HG03469 (cell line): ENCODE measurements at regions not wholly inside any gene's neighbourhood (a gene's known extent, or its start where the extent isn't known, plus 50 kb on each side); places are given as distances from the start of the nearest gene placed in this dataset.

Experiments used
- ATAC-seq: cut with Tn5 transposase; IDR thresholded peaks from one replicate; pipeline ENCODE4 v1.9.1; 2021; ENCODE audit warnings: mild to moderate bottlenecking, moderate library complexity, moderate number of reproducible peaks; ENCODE audit not compliant: unreplicated experiment

DNA sequence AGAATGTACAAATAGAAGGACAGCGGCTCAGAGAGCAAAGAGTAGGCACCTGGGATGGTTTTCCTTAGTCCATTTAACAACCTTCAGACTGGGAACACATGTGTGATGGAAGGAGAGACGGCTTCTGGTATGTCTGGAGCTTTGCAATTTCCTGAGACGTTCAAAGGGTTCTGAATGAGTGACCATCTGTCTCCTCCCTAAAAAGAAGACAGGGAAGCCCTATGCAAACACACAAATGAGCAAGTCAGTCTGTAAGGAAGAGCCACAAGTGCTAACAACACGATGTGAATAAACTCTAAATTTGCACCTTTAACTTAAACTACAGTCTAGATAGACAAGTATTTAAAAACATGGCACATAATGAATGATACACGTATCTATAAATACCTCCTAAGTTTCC, 391.0 kb downstream of the ICE1 start:
- ATAC-seq = no peak

DNA sequence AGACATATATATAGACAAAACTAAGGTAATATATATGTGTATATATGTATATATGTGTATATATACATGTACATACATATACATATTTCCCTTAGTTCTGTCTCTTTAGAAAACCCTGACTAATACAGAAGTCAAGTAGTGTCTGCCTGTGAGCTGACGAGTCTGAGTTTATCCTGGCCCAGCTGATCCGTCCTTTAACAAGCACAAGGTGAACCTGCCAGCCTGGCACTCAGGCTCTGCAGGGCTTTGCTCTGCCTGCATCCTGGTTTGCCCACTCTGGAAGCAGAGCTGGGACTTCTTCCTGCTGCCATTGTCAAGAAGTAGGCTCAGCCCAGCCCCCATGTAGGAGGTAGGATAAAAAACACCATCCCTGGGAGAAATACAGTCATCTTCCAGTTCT, 388.0 kb downstream of the ICE1 start:
- ATAC-seq = no peak

DNA sequence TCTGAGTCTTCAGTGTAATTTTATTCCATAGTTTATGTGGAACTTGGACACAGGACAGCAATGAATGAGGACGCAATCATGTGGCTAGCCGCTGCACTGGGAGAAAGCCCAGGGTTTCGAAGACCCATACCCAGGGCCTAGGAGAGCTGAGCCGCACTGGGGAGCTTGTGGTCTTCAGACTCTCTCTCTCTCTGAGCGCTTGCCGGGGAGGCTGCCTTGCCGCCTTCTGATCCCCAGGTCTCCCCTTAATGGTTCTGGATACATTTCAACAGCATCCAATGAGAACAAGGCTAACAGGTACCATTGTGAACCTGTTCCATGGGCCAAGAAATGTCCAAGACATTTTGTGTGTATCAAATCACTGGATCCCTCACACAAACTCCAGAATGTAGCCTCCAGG, 383.4 kb downstream of the ICE1 start:
- no peak for ATAC-seq

DNA sequence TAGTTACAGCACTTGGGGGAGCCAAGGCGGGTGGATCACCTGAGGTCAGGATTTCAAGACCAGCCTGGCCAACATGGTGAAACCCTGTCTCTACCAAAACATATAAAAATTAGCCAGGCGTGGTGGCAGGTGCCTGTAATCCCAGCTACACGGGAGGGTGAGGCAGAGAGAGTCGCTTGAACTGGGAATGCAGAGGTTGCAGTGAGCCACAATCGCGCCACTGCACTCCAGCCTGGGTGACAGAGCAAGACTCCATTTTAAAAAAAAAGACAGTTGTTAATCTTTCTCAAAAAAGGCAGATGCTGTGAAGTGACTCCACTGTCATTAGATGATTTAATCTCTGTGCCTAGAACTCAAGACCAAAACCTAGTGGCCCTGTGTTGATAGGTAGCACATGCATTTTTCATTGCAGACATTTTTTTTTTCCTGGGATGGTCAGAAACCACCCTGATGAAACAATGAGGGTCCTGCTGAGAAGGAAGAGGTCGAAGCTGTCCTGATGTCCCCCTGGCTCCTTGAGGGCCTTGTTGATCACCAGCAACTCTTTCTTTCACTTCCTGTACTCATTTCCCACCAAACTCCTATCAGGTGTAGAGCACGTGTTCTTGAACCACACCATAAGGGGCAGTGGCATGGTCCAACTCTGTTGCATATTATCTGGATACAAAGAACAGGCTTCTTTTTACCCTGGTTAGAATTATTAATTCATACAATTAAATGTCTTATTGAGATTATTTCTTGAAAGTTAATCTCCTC, 382.2 kb downstream of the ICE1 start:
- ATAC-seq = no peak

DNA sequence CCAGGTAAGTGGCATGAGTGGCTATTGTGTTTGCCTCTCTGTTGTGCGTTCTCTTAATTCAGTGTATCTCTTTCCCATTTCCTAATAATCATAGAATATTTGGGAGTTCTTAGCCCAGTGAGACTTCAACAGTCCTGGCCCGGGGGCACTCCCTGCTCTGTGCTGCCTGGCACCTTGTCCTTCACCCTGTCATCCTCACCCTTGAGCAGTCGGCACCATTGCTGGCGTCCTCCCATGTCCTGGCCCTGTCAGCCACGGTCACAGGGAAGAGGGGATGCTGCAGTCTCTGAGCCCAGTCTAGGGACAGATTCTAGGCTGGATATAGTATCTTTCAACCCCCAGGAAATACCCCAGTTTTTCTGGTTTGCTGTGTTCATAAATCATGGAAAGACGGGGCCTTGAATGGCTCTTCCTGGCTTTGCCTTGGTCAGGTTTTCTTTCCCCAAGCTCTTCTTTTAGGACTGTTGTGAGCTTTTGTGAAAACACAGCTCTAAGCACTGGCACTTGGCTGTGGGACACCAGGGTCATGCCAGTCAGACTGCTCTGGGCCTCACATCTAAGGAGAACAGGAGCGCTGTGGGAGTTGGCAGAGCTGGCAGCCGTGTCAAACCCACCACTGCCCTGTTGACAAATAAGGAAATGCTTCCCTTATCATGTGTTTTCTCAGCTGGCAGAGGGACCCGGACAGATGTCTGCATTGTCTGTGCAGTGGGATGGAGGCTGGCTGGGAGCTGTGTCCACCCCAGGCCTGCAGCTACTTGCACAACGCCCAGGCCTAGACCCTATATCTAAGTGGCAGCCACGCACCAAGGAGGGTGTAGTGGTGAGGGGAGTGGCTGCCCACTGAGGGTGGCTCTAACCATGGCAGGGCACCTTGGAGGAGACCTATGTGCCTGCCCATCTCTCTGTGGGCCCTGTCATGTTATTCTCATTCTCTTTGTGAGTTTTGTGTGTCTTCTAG, 378.6 kb downstream of the ICE1 start:
- ATAC-seq = no peak

DNA sequence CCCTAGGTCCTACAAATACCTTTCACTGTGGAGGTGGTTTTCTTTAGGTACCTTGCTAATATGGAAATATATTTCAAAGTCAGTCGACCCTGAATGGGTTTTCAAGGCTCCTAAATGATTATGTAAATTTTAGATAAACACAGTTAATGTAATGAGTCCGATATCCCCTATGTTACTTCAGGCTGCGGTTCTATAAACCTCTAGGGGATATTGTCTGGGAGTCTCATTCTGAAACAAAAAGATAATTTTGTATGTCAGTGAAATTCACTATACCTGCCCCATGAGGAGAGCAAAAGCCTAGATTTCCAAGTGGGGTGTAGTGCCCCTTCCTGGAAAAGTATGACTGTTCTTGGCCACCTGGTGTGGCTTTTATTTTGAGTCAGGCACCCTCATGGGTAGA, 377.3 kb downstream of the ICE1 start:
- no peak for ATAC-seq

DNA sequence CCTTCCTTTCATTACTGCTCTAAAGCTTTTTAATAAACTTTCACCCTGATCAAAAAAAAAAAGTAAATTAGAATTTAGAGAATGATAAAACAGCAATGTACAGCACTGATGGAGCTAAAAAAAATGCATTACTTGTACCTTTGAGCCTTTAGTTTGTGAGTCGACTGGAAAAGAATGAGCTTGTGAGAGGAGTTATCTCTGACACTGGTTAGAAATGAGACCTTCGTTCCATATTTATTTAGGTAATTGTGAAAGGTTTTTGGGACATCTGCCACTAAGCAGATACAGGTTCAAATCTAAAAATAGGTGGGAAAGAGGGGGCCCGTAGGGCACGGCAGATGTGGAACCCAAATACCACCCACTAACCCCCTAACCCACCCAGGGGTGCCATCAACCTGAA, 376.8 kb downstream of the ICE1 start:
- no peak for ATAC-seq

DNA sequence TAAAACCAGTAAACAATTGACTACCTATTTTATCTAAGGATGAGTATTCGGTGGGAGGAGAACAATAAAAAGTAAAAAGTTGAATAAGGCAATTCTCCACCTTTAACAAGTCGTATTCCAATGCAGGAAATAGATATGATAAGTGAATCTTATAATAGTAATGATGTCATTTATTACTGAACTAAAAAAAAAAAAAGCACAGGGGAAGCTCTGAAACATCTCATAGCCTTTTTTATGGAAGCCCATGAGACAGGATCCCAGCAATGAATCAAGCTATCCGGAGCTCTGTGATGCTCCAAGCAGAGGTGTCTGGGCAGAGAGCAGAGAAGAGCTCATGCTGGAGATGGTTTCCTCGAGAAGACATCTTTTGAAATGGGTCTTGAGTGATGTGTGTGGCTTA, 376.0 kb downstream of the ICE1 start:
- no peak for ATAC-seq

DNA sequence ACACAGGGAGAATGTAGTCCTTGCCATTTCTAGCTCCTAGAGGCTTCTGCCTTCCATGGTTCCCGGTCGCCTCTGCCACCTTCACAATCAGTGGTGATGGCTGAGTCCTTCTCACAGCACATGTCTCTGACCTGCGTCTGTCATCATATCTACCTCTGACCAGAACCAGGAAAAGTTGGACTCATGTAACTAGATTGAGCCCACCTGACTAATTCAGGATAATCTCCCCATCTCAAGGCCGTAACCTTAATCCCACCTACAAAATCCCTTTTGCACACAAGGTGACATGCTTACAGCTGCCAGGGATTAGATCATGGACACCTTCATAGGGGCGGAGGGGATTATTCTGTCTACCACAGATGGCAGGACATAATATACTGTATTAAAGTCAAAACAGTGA, 375.6 kb downstream of the ICE1 start:
- ATAC-seq = no peak

DNA sequence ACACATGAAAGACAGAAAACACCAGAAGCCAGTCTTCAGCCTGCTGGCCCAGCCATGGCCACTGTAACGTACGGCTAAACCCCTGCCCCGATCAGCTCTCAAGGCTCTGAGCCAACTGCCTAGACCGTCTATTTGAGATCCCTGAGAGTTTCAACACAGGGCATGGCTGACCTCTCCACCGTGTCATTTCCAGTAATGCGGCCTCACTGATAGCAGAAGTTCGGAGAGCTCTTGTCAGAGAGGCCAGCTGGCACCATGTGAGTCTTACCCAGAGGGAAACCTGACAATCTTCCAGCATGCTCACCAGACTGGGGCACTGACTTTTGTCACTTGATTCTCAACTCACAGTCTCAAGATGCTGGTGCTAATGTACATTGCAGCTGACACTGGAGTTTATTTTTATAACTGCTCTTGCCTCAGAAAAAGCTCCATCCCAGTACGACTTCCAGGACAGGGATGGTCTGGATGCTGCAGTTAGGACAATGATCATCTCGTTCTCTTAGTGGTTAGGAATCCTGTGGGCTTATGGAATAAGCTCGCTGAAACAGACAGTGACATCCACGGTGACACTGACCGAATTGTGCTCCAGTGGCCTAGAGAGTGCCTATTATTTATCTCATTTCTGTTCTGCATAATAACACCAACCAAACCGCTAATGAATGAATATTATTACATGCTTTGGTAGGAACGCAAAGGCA, 372.7 kb downstream of the ICE1 start:
- ATAC-seq = no peak

DNA sequence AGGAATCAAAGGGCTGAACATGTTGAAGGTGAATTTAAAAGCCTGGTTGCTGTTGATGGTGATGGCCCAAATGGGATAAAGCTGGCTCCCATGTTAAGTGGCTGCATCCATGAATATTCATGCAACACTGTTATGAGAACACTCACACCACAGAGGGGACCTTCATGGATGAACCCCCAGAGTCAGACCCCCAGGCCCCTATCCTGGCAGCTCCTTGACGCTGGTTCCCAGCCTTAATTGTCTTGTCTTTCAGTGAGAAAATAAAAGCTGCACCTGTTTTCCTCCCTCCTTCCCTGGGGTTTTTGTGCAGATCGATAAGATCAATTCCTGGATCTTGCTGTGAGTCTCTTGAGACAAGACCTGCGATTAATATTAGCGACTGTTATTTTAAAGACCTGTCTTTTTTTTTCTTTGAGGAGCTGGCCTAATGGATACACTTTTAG, 371.7 kb downstream of the ICE1 start:
- ATAC-seq = no peak

DNA sequence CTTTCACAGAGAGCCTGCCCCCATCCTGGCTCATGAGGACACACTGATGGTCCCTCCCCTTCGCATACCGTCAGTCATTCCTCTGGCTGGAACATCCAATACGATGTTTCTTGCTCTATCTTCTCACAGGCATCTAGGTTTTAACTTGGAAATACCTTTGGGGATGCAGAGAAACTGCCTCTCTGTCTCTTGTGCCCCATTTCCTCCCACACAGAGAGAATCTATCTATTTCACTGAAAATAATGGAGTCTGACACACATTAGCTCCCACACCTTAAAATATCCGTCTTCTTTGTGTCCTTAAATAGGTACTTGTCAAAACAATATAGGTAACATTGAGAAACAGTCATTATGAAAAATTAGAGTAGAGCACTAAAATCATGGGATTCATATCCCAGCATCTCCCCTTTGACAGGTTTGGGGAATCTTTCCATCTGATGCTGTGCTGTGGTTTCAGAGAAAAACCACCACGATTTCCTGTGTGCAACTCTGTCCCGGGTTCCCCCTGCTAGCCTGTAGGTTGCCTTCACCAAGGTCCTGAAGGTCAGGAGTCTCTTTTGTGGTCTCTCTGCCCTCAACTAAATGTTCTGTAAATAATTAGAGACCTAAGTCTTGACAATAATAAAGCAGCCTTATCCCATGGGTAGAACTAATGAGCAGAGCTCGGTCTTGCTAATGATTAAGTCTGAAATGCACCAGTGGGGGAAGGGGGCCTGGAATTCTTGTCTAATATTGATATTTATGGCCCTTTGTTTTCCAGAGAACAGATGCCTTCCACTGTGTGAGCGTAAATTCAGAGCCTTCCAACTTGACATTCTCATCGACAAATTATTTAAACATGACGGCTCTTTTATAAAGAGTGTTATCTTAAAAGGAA, 371.0 kb downstream of the ICE1 start:
- no peak for ATAC-seq

DNA sequence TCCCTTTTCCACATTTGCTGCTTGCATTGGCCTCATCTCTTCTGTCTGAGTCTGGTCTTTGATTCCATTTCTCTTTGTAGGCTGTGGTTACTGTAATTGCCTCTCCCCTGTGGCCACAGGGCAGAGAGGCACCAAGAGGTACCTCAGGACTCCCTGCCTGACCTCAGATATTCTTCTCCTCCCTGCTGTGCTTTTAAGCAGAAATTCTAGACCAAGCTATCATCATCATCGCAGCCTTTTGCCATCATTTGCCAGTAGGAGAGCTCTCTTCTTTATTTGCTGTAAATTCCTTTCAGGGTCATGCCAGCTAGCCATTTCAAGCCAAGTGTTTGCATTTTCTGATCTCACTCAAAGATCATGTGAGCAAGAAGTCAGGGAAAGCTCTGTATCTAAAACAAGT, 369.6 kb downstream of the ICE1 start:
- ATAC-seq = no peak

DNA sequence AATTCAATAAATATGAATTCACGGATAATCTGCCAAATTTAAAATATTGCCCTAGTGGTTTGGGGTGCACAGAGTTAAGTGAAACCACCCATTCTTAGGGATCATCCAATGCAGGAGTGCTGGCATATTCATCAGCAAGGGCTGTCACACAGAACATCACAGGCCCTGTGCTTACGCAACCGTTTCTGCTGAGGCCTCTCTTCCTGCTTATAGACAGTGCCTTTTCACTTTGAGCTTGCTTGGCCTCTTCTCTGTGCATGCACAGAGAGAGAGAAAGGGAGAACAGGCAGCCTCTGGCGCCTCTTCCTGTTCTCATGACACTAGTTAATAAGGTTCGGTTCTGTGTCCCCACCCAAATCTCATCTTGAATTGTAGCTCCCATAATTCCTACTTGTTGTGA, 366.3 kb downstream of the ICE1 start:
- ATAC-seq = no peak

DNA sequence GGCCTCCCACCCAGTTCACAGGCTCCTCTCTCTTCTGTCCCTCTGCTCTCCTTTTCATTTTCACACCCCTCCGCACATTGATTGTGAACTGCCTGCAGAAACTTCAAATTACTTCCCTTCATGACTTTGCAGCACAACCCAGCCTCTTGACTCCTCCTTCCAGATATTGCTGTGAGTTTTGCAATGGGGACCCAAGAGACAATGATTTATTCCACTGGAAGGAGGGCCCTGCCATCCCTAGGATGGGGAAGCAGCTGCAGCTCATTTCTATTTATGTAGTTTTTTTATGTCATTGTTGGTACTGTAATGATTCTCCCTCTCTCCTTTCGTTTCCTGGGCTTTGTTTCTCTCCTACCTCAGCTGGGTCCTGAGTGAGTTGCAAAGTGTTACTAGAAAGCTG, 364.9 kb downstream of the ICE1 start:
- ATAC-seq = no peak

DNA sequence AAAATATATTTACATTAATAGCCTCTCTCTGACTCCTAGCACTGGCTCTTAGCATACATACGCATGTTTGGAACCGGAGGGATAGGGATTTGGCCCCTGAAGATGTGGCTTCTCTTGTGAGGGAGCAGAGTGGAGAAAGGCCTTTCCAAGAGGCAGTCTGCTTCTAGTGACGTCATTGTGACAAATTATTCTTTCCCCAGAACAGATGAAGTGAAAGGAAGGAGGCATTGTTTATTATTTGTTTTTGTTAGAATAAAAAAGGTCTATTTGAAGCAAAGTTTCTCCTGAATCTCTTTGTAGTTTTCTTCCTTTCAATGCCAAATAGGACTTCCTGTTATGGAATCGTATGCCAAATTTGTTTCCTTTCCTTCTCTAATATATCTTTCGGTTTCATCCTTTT, 361.6 kb downstream of the ICE1 start:
- no peak for ATAC-seq

DNA sequence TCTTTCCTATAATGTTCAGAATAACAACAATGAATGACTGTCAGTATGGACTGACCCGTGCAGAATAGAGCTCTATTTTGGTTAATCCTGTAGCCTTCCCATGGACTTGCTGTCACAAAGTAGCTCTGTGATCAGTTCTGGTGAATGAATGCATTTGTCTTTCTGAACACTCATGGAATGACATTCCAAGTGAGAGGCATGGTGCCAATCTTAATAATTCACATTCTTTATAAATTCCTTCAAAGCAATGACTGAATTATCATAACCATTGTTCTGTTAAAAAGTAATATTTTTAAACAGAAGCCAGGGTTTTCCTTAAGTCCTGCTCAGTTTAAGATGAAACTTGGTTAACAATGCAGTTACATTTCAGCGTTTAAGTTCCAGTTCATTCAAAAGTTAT, 360.5 kb downstream of the ICE1 start:
- ATAC-seq = no peak

DNA sequence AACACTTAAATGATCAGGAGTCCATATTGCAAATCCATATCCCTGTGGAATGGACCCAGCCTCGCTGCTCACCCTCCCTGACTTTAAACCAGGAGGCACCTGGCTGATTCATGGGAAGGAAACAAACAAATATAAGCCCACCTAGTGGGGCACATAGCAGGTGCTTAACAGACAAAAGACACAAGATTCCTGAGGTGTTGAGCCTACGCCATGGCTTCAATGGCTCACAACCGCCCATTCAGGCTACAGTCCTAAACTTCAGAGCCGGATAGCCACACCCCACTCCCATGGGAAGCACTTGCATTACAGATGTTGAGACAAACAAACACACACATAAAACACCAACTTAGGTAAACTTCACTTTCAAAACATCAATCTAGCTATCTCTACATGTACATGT, 359.9 kb downstream of the ICE1 start:
- ATAC-seq = no peak

DNA sequence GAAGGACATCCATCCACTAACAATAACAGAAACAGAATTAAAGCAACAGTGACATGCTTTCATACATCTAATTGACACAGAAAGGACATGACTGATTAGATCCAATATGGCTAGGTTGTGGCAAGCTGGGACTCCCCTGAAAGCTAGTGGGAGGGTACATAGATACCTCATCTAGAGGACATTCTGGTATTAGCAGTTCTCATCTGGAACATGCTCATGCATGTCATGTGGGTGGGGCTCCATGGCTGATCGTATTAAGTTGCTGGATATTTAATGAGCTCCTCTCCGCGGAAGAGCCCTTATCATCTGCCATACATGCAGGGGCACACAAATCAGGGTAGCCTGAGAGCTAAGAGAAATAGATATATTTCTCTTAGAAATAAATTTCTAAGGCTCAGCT, 358.9 kb downstream of the ICE1 start:
- ATAC-seq = no peak

DNA sequence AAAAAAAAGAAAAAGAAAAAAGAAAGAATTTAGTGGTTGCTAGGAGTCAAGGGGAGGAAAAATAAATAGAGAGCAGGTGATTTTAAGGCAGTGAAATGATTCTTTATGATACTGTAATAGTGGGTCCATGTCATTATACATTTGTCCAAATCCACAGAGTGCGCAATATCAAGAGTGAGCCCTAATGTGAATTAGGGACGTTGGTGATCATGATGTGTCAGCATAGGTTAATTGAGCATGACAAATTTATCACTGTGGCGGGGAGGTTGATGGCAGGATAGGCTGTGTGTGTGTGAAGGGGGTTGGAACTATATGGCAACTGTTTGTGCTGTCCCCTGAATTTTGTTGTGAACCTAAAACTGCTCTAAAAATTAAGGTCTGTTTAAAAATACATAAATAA, 357.8 kb downstream of the ICE1 start:
- ATAC-seq = no peak

DNA sequence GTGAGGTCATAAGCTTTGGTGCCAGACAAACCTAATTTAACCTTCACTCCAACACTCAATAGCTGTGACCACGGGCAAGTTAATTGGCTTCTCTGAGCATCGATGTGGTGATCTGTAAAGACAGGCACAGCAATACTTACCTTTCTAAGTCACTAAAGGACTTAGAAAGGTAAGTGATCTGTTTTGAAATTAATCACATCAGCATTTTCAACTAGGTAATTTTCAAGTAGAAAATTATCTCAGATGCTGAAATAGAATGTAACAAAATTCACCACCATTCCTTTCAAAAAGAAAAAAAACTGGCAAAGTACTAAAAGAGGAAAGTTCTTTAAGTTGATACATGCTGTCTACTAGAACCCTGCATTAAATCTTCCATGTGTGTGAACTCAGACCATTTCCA, 354.5 kb downstream of the ICE1 start:
- no peak for ATAC-seq
